DND-41 (cell line): ENCODE measurements at regions not wholly inside any gene's neighbourhood (a gene's known extent, or its start where the extent isn't known, plus 50 kb on each side); places are given as distances from the start of the nearest gene placed in this dataset.

Experiments used
- ATAC-seq: fragments of 200-7000 bp; cut with Tn5 transposase; 3 replicates; pipeline ENCODE4 v1.9.1; 2021; ENCODE audit warnings: low read depth; ENCODE audit not compliant: insufficient read depth
- DNase-seq: peaks from one replicate; pipeline ENCODE4 v3.0.0-alpha.2; 2020
- H2AFZ ChIP-seq: 2 replicates; pipeline ENCODE4 v1.6.0; 2012; ENCODE audit warnings: low read depth, low read length
- H3K27ac ChIP-seq: 2 replicates; pipeline ENCODE4 v1.5.1; 2012; ENCODE audit warnings: low read length, inconsistent platforms
- H3K27me3 ChIP-seq: fragments of 200-600 bp; sonication (generic); 2 replicates; pipeline ENCODE4 v1.6.0; 2012; ENCODE audit warnings: low read length, mild to moderate bottlenecking, inconsistent platforms; ENCODE audit not compliant: insufficient read depth, poor library complexity
- H3K36me3 ChIP-seq: 2 replicates; pipeline ENCODE4 v1.5.1; 2012; ENCODE audit warnings: low read length, inconsistent platforms; ENCODE audit not compliant: insufficient read depth
- H3K4me1 ChIP-seq: 2 replicates; pipeline ENCODE4 v1.5.1; 2012; ENCODE audit warnings: mild to moderate bottlenecking, low read length; ENCODE audit not compliant: insufficient read depth
- H3K4me2 ChIP-seq: 2 replicates; pipeline ENCODE4 v1.6.0; 2012; ENCODE audit warnings: mild to moderate bottlenecking, moderate library complexity, low read length, inconsistent platforms; ENCODE audit not compliant: insufficient read depth
- H3K4me3 ChIP-seq, 2 experiments: fragments of 200-600 bp in 1 of 2; shearing (Covaris generic) in 1 of 2; 2 replicates each; pipeline ENCODE4 v1.5.1; 2012 to 2016; ENCODE audit warnings: inconsistent platforms in 2 of 2, low read length in 2 of 2, mild to moderate bottlenecking in 2 of 2, low read depth in 1 of 2, moderate library complexity in 1 of 2
- H3K79me2 ChIP-seq: 2 replicates; pipeline ENCODE4 v1.6.0; 2012; ENCODE audit warnings: low read length, inconsistent platforms; ENCODE audit not compliant: insufficient read depth
- H3K9ac ChIP-seq: 2 replicates; pipeline ENCODE4 v1.6.0; 2012; ENCODE audit warnings: low read depth, mild to moderate bottlenecking, inconsistent platforms, low read length, moderate library complexity
- H3K9me3 ChIP-seq: 2 replicates; pipeline ENCODE4 v1.5.1; 2012; ENCODE audit warnings: low read length, moderate library complexity, mild to moderate bottlenecking, inconsistent platforms; ENCODE audit not compliant: insufficient read depth, severe bottlenecking
- H4K20me1 ChIP-seq: 2 replicates; pipeline ENCODE4 v1.6.0; 2012; ENCODE audit warnings: low read length; ENCODE audit not compliant: insufficient read depth
- CTCF ChIP-seq: IDR thresholded peaks from 2 replicates; pipeline ENCODE4 v1.5.1; 2012; ENCODE audit warnings: borderline replicate concordance, low read length, moderate library complexity, mild to moderate bottlenecking; ENCODE audit not compliant: poor library complexity, severe bottlenecking; ENCODE audit errors: extremely low read depth
- EZH2 ChIP-seq: IDR thresholded peaks from 3 replicates; pipeline ENCODE4 v1.6.1; 2012; ENCODE audit warnings: borderline replicate concordance, low read depth, mild to moderate bottlenecking, moderate library complexity, low read length, inconsistent platforms; ENCODE audit not compliant: severe bottlenecking

GRCh38 chr4:123844374-123844773, 447.8 kb downstream of the SPRY1 start:
- Histone ChIP-seq H4K20me1 (no peaks in the 10 kb centered on the region), H3K4me1 (no peaks in the 10 kb centered on the region), H3K4me3 (no peak overlapping the region), H3K36me3 (no peaks in the 10 kb centered on the region), H3K9ac (no peak overlapping the region), H3K9me3 (no peaks in the 10 kb centered on the region), H3K27me3 (no peaks in the 10 kb centered on the region), H2AFZ (no peak overlapping the region), H3K79me2 (no peaks in the 10 kb centered on the region), H3K4me2 (no peak overlapping the region), H3K27ac (no peak overlapping the region)
- no peak for DNase-seq
- no peak for ATAC-seq
- TF ChIP-seq CTCF (no peak), EZH2 (no peak)

- Histone ChIP-seq H2AFZ (no peak overlapping the region), H3K9ac (no peak overlapping the region), H3K4me2 (no peak overlapping the region), H3K9me3 (no peaks in the 10 kb centered on the region), H3K4me1 (no peaks in the 10 kb centered on the region), H3K4me3 (no peak overlapping the region), H3K36me3 (no peaks in the 10 kb centered on the region), H3K27me3 (no peaks in the 10 kb centered on the region), H3K27ac (no peak overlapping the region), H3K79me2 (no peaks in the 10 kb centered on the region), H4K20me1 (no peaks in the 10 kb centered on the region)
- ATAC-seq (no peak), DNase-seq (no peak)
- TF ChIP-seq CTCF (no peak), EZH2 (no peak)
Measured at GRCh38 chr4:123846092-123846491, 449.5 kb downstream of the SPRY1 start.

- no peaks in the 10 kb centered on the region for H4K20me1 ChIP-seq
- no peak overlapping the region for H3K4me2 ChIP-seq
- no peak overlapping the region for H3K4me3 ChIP-seq
- H3K27me3 ChIP-seq, result no peaks in the 10 kb centered on the region
- no peaks in the 10 kb centered on the region for H3K36me3 ChIP-seq
- DNase-seq, result no peak
- H3K9ac ChIP-seq, result no peak overlapping the region
- no peaks in the 10 kb centered on the region for H3K4me1 ChIP-seq
- no peak overlapping the region for H2AFZ ChIP-seq
- TF ChIP-seq CTCF, result no peak
- TF ChIP-seq EZH2, result no peak
- no peak overlapping the region for H3K27ac ChIP-seq
- no peaks in the 10 kb centered on the region for H3K9me3 ChIP-seq
- ATAC-seq, result no peak
- H3K79me2 ChIP-seq, result no peaks in the 10 kb centered on the region
Measured at GRCh38 chr4:123846561-123846960, 450.0 kb downstream of the SPRY1 start.

GRCh38 chr4:123848606-123849005, 452.0 kb downstream of the SPRY1 start:
- H3K9me3 ChIP-seq, result no peaks in the 10 kb centered on the region
- no peak overlapping the region for H3K4me3 ChIP-seq
- H3K9ac ChIP-seq, result no peak overlapping the region
- no peak overlapping the region for H2AFZ ChIP-seq
- H3K4me2 ChIP-seq, result no peak overlapping the region
- no peaks in the 10 kb centered on the region for H4K20me1 ChIP-seq
- no peaks in the 10 kb centered on the region for H3K36me3 ChIP-seq
- no peak overlapping the region for H3K27ac ChIP-seq
- DNase-seq, result no peak
- H3K4me1 ChIP-seq, result no peaks in the 10 kb centered on the region
- TF ChIP-seq CTCF (no peak), EZH2 (no peak)
- ATAC-seq, result no peak
- no peaks in the 10 kb centered on the region for H3K27me3 ChIP-seq
- H3K79me2 ChIP-seq, result no peaks in the 10 kb centered on the region
